22Rv1 (cell line): ENCODE measurements at regions not wholly inside any gene's neighbourhood (a gene's known extent, or its start where the extent isn't known, plus 50 kb on each side); places are given as distances from the start of the nearest gene placed in this dataset.

ENCODE experiments used
- H3K27ac ChIP-seq: fragments of 450-650 bp; 2 replicates; pipeline ENCODE4 v1.5.1; 2017
- ZFX ChIP-seq: fragments of 450-650 bp; IDR thresholded peaks from 2 replicates; pipeline ENCODE4 v1.6.1; 2017; ENCODE audit warnings: antibody characterized with exemption, borderline replicate concordance
- TF ChIP-seq, protein P1 (sequence below): fragments of 450-650 bp; IDR thresholded peaks from 2 replicates; pipeline ENCODE4 v1.5.1; 2017; ENCODE audit warnings: mild to moderate bottlenecking

DNA sequence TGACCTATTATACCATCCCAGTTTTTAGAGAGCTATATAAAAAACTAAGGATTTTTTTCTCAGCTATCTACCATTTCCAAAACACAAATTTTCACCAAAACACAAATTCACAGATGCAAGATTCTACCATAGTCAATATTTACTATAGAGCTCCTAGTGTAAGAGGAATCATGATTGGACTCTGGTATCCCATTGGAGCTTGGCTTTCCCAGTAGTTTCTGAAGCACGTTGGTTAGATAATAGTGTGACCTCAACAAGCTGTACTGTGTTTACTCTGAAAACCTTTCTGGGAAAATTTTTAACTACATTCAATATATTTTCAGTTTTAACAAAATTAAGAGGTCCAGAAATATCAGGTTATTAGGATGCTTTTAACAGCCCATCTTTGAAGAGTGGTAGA, 660.6 kb upstream of the SLC10A2 start:
- H3K27ac ChIP-seq = no peak overlapping the region

DNA sequence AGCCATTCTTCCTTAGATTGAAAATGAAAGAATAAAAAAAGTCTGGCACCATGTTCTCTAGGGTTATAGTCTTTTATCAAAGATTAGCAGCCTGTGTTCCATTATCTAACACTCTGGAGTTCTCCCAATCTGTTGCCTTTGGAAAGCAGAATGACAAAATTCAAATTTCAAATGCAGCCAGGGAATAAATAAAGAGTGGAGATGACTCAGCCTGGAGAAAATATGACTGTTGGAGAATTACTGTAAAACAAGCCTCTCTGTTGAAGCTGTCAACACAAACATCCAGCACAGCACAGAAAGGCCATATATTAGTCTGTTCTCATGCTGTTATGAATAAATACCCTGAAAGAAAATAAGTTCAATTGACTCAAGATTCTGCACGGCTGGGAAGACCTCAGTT, 650.5 kb upstream of the SLC10A2 start:
- H3K27ac ChIP-seq = no peak overlapping the region
- TF ChIP-seq, protein P1, sequence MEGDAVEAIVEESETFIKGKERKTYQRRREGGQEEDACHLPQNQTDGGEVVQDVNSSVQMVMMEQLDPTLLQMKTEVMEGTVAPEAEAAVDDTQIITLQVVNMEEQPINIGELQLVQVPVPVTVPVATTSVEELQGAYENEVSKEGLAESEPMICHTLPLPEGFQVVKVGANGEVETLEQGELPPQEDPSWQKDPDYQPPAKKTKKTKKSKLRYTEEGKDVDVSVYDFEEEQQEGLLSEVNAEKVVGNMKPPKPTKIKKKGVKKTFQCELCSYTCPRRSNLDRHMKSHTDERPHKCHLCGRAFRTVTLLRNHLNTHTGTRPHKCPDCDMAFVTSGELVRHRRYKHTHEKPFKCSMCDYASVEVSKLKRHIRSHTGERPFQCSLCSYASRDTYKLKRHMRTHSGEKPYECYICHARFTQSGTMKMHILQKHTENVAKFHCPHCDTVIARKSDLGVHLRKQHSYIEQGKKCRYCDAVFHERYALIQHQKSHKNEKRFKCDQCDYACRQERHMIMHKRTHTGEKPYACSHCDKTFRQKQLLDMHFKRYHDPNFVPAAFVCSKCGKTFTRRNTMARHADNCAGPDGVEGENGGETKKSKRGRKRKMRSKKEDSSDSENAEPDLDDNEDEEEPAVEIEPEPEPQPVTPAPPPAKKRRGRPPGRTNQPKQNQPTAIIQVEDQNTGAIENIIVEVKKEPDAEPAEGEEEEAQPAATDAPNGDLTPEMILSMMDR = no peak
- TF ChIP-seq ZFX = no peak

More for the DNA sequence above, 660.6 kb upstream of the SLC10A2 start:
- no peak for TF ChIP-seq ZFX
- TF ChIP-seq, protein P1 = no peak

DNA sequence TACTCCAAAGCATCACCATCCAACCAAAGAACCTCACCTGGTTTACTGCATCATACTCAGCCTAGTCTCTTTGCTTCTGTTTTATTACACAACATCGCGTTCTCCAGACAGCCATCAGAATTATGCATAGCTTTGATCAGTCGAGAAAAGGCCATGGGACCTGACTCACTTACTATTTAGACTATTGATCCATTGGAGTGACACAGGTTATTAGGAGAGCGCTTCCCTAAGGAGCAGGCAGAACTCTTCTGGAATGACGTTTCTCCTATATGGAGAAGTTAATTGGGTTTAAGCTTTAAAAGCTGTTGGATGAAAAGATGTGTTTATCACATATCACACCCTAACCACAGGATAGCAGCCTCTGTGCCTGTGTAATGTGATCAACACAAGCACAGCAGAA, 649.1 kb upstream of the SLC10A2 start:
- no peak overlapping the region for H3K27ac ChIP-seq
- TF ChIP-seq, protein P1 = no peak
- no peak for TF ChIP-seq ZFX

DNA sequence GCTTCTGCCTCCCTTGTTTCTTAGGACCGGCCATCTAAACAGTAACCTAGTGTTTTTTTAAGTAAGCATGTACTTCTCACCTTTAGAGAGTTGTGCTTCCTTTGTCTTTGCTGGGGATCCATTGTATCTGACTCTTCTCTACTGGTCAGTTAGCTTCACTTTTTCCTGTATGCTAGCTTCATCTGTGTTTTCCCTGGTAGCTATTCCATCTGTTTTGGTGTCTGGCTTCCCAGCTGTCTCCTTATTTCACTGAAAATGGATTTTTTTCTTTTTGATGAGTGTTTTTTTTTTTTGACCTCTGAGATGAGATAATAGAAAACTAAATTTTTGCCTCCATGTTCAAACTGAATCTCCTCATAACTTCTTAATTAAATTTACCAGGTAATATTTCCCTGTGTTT, 637.0 kb upstream of the SLC10A2 start:
- no peak for TF ChIP-seq ZFX
- TF ChIP-seq, protein P1 = no peak
- H3K27ac ChIP-seq = no peak overlapping the region

DNA sequence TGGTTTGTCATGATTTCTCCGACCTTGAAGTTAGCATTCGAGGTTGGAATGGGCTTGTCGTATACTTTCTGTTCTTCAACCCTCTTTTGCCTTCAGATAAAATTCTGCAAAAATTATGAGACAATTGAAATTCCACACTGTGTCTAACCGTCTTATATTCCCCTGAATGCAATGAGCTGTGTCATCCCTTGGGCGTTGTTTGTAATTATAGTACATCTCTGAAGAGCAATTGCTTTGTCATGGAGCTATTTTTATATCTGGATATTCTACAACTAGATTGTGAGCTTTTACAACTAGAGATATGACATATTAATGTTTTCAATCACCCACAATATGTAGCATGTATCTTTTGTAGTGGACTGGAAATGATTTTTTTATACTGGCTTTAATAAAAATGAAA, 631.8 kb upstream of the SLC10A2 start:
- no peak overlapping the region for H3K27ac ChIP-seq
- no peak for TF ChIP-seq ZFX
- TF ChIP-seq, protein P1 = no peak

DNA sequence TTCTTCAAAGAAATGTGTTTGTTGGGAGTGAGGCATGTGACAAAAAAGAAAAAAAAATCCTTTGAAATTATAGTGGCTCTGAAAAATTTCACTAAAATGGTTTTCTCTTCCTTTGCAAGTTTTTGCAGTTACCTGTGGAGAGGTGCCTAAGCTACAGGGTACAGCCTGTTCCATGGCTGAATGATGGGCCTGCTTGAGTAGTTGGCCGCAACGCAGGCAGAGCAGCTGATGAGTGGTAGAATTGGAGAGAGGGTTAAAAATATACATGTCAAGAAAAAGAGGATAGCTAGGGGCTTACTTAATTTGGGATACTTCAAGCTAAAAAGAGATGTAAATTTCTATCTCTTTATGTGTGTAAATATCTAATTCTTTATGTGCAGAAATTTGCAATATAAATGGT, 629.1 kb upstream of the SLC10A2 start:
- no peak for TF ChIP-seq ZFX
- TF ChIP-seq, protein P1 = no peak
- H3K27ac ChIP-seq = no peak overlapping the region

DNA sequence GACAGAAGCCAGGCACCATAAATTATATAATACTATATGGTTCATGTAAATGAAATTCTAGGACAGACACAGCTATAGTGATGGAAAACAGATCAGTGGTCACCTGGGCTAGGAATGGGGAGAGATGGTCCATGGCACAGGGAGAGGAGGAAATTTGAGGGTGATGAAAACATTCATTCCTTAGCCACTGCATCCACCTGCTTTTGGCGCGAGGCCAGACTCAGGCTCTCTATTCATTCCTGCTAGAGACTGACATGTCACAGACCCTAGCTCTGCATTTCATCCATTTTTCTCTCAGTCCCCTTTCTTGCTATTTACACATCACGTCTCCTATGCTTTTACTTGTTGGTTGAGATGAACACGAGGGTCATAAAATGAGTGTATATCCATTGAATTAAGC, 628.3 kb upstream of the SLC10A2 start:
- H3K27ac ChIP-seq = no peak overlapping the region
- no peak for TF ChIP-seq ZFX
- TF ChIP-seq, protein P1 = no peak
